WTC11 (cell line): ENCODE measurements at regions not wholly inside any gene's neighbourhood (a gene's known extent, or its start where the extent isn't known, plus 50 kb on each side); places are given as distances from the start of the nearest gene placed in this dataset.
"Not testable (repeated sequence)": the region's sequence is repeated elsewhere in the genome, so short reads cannot be mapped to it uniquely, and the experiment has no call there.

ENCODE experiments used
- ATAC-seq: fragments of 200-7000 bp; cut with Tn5 transposase; 2 replicates; pipeline ENCODE4 v1.10.0; 2021; ENCODE audit warnings: mild to moderate bottlenecking, moderate library complexity
- CTCF ChIA-PET: fragments of 300-600 bp; sonication (Branson Sonifier 250); formaldehyde crosslinking; loops from one replicate; lab custom pipeline; 2021; ENCODE audit warnings: antibody characterized with exemption; lab: Charles Lee
- POLR2A ChIA-PET: fragments of 350-600 bp; sonication (Branson Sonifier 250); formaldehyde crosslinking; loops from one replicate; lab custom pipeline; 2021; ENCODE audit warnings: antibody characterized with exemption; lab: Charles Lee
- DNase-seq: peaks from one replicate; pipeline ENCODE4 v3.0.0; 2021; ENCODE audit warnings: low spot score
- H3K27ac Mint-ChIP-seq: 2 replicates; pipeline ENCODE4 v1.8.0; 2021; ENCODE audit warnings: mixed read lengths
- H3K27me3 Mint-ChIP-seq: 2 replicates; pipeline ENCODE4 v1.8.0; 2021; ENCODE audit warnings: low read depth, mild to moderate bottlenecking, moderate library complexity, mixed read lengths
- H3K36me3 Mint-ChIP-seq: 2 replicates; pipeline ENCODE4 v1.8.0; 2021; ENCODE audit warnings: mixed read lengths
- H3K4me1 Mint-ChIP-seq: 2 replicates; pipeline ENCODE4 v1.8.0; 2022; ENCODE audit warnings: mixed read lengths
- H3K4me3 Mint-ChIP-seq: 2 replicates; pipeline ENCODE4 v1.8.0; 2021; ENCODE audit warnings: mild to moderate bottlenecking, moderate library complexity, mixed read lengths
- H3K9me3 Mint-ChIP-seq: 2 replicates; pipeline ENCODE4 v1.8.0; 2021; ENCODE audit warnings: mixed read lengths
- ELF4 ChIP-seq: sonication (generic); formaldehyde crosslinking; IDR thresholded peaks from 2 replicates; pipeline ENCODE4 v1.8.1; 2022; ENCODE audit warnings: low read depth, mild to moderate bottlenecking, moderate library complexity, missing genetic modification reagents
- FOXP1 ChIP-seq: sonication (generic); formaldehyde crosslinking; IDR thresholded peaks from 2 replicates; pipeline ENCODE4 v1.8.0; 2022; ENCODE audit warnings: missing genetic modification reagents, mild to moderate bottlenecking, moderate library complexity, borderline replicate concordance
- NFATC4 ChIP-seq: fragments of 250-450 bp; sonication (Bioruptor Pico); IDR thresholded peaks from 2 replicates; pipeline ENCODE4 v1.9.0; 2021; ENCODE audit warnings: mild to moderate bottlenecking
- NFE2L1 ChIP-seq: sonication (generic); formaldehyde crosslinking; IDR thresholded peaks from 2 replicates; pipeline ENCODE4 v1.8.1; 2023; ENCODE audit warnings: missing genetic modification reagents
- SMAD4 ChIP-seq: sonication (generic); formaldehyde crosslinking; IDR thresholded peaks from 2 replicates; pipeline ENCODE4 v1.8.0; 2022; ENCODE audit warnings: mild to moderate bottlenecking, missing genetic modification reagents
- TCF7 ChIP-seq: sonication (generic); formaldehyde crosslinking; IDR thresholded peaks from 2 replicates; pipeline ENCODE4 v1.8.0; 2022; ENCODE audit warnings: mild to moderate bottlenecking, low read depth, missing genetic modification reagents, moderate library complexity
- TEAD1 ChIP-seq: sonication (generic); formaldehyde crosslinking; IDR thresholded peaks from 2 replicates; pipeline ENCODE4 v1.8.0; 2022; ENCODE audit warnings: mild to moderate bottlenecking, missing genetic modification reagents
- ZNF138 ChIP-seq: sonication (generic); formaldehyde crosslinking; conservative IDR thresholded peaks from 2 replicates; pipeline ENCODE4 v1.8.1; 2022; ENCODE audit warnings: mild to moderate bottlenecking, moderate library complexity, missing genetic modification reagents
- ZNF263 ChIP-seq: sonication (generic); formaldehyde crosslinking; IDR thresholded peaks from 2 replicates; pipeline ENCODE4 v1.8.1; 2022; ENCODE audit warnings: low read depth, mild to moderate bottlenecking, moderate library complexity, missing genetic modification reagents
- TF ChIP-seq, protein P1 (sequence below): sonication (generic); formaldehyde crosslinking; IDR thresholded peaks from 2 replicates; pipeline ENCODE4 v1.8.0; 2023; ENCODE audit warnings: missing genetic modification reagents, mild to moderate bottlenecking, borderline replicate concordance
- TF ChIP-seq, protein P2 (sequence below): fragments of 250-450 bp; sonication (Bioruptor Pico); IDR thresholded peaks from 2 replicates; pipeline ENCODE4 v2.1.2; 2022; ENCODE audit warnings: mild to moderate bottlenecking, moderate library complexity
- TF ChIP-seq, protein P3 (sequence below): sonication (generic); formaldehyde crosslinking; conservative IDR thresholded peaks from 2 replicates; pipeline ENCODE4 v1.8.1; 2023; ENCODE audit warnings: mild to moderate bottlenecking, low read depth, missing genetic modification reagents, moderate library complexity
- TF ChIP-seq, protein P4 (sequence below): fragments of 250-450 bp; sonication (Bioruptor Pico); conservative IDR thresholded peaks from 2 replicates; pipeline ENCODE4 v1.9.0; 2021; ENCODE audit warnings: mild to moderate bottlenecking

DNA sequence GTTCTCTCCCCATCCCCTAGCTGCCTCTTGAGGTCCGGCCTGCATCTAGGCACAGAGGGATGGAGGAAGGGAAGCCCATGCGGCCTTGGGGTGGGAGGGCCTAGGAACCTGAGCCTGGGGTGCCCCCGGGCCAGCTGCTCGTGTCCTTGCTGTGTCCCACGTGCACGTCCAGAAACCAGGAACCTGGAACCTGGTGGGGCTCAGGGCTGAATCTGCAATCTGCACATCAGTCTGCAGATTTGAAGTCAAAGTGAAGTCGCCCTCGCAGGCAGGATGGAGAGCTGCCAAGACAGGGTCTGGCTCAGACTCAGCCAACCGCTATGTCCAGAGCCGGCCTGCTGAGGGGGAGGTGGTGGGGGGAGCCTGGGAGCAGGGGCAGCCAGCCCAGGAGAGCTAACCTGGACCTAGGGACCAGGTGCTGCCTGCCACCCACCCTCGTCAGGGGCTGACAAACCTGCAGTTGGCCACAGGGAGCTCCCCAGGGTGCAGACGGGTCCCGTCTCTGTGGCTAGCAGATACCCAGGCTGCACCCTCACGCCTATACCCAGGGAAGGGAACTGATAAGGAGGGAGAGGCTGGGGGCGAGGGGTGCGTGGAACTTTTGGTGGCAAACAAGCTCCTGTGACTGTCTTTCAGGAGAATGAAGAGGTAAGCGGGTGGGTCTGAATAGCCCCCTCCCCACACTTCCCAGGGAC lies 103.5 kb upstream of the SIMC1 start (continued):
- TF ChIP-seq, protein P1, sequence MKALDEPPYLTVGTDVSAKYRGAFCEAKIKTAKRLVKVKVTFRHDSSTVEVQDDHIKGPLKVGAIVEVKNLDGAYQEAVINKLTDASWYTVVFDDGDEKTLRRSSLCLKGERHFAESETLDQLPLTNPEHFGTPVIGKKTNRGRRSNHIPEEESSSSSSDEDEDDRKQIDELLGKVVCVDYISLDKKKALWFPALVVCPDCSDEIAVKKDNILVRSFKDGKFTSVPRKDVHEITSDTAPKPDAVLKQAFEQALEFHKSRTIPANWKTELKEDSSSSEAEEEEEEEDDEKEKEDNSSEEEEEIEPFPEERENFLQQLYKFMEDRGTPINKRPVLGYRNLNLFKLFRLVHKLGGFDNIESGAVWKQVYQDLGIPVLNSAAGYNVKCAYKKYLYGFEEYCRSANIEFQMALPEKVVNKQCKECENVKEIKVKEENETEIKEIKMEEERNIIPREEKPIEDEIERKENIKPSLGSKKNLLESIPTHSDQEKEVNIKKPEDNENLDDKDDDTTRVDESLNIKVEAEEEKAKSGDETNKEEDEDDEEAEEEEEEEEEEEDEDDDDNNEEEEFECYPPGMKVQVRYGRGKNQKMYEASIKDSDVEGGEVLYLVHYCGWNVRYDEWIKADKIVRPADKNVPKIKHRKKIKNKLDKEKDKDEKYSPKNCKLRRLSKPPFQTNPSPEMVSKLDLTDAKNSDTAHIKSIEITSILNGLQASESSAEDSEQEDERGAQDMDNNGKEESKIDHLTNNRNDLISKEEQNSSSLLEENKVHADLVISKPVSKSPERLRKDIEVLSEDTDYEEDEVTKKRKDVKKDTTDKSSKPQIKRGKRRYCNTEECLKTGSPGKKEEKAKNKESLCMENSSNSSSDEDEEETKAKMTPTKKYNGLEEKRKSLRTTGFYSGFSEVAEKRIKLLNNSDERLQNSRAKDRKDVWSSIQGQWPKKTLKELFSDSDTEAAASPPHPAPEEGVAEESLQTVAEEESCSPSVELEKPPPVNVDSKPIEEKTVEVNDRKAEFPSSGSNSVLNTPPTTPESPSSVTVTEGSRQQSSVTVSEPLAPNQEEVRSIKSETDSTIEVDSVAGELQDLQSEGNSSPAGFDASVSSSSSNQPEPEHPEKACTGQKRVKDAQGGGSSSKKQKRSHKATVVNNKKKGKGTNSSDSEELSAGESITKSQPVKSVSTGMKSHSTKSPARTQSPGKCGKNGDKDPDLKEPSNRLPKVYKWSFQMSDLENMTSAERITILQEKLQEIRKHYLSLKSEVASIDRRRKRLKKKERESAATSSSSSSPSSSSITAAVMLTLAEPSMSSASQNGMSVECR (CRISPR knock-in tag) = no peak
- TF ChIP-seq ELF4 (CRISPR knock-in tag) (no peak), NFE2L1 (CRISPR knock-in tag) (no peak), FOXP1 (no peak), SMAD4 (CRISPR knock-in tag) (no peak)
- TF ChIP-seq, protein P2, sequence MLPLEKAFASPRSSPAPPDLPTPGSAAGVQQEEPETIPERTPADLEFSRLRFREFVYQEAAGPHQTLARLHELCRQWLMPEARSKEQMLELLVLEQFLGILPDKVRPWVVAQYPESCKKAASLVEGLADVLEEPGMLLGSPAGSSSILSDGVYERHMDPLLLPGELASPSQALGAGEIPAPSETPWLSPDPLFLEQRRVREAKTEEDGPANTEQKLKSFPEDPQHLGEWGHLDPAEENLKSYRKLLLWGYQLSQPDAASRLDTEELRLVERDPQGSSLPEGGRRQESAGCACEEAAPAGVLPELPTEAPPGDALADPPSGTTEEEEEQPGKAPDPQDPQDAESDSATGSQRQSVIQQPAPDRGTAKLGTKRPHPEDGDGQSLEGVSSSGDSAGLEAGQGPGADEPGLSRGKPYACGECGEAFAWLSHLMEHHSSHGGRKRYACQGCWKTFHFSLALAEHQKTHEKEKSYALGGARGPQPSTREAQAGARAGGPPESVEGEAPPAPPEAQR (CRISPR knock-in tag) = no peak
- TF ChIP-seq, all 79 proteins: peak for 0

DNA sequence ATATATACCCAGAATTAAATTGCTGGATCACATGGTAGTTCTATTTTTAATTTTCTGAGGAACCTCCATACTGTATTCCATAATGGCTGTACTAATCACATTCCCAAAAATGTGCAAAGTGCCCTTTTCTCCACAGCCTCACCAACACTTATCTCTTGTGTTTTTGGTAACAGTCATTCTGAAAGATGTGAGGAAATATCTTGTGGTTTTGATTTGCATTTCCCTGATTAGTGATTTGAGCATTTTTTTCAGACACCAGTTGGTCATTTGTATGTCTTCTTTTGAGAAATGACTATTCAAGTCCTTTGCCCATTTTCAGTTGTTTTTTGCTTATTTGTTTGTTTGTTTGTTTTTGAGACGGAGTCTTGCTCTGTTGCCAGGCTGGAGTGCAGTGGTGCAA lies 98.1 kb upstream of the SIMC1 start:
- peaks cover 19% of the 10 kb centered on the region for H3K9me3 Mint-ChIP-seq
- CTCF ChIA-PET, H3K36me3 Mint-ChIP-seq, H3K4me3 Mint-ChIP-seq, POLR2A ChIA-PET, DNase-seq, H3K27ac Mint-ChIP-seq, H3K27me3 Mint-ChIP-seq, ATAC-seq, H3K4me1 Mint-ChIP-seq: not testable (repeated sequence)

DNA sequence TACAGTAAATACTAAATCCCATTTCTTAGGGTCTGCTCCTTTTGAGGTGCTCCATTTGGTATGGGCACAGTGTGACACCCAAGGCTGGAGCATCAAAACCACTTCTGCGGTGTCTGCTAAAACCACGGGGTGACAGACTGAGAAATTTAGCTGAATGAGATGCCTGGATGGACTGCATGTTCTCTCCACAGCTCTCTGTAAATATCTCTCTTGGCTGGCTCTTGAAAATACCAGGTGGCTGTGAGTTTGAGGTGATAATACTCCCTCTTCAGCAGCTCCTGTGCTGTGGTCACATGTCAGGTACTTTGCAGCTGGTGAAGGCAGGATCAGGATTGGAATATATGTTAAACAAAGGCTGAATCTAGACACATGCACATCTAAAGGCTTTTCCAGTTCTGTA lies 93.7 kb upstream of the SIMC1 start:
- POLR2A ChIA-PET = no interaction called here
- H3K36me3 Mint-ChIP-seq = no peaks in the 10 kb centered on the region
- H3K27ac Mint-ChIP-seq = no peak overlapping the region
- no peak for TF ChIP-seq TEAD1 (CRISPR knock-in tag)
- TF ChIP-seq, all 79 proteins: peak for 0
- no peak for DNase-seq
- no peak for ATAC-seq
- H3K27me3 Mint-ChIP-seq = peaks cover 7% of the 10 kb centered on the region
- H3K4me3 Mint-ChIP-seq = no peak overlapping the region
- peaks cover 19% of the 10 kb centered on the region for H3K9me3 Mint-ChIP-seq
- CTCF ChIA-PET = no interaction called here
- no peaks in the 10 kb centered on the region for H3K4me1 Mint-ChIP-seq

DNA sequence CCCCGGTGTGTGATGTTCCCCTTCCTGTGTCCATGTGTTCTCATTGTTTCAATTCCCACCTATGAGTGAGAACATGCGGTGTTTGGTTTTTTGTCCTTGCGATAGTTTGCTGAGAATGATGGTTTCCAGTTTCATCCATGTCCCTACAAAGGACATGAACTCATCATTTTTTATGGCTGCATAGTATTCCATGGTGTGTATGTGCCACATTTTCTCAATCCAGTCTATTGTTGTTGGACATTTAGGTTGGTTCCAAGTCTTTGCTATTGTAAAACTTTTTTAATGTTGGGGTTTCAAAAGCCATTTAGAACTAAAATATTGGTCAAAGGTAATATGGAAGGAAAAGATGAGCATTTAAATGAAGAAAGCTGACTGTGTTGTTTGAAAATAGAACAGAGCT lies 88.3 kb upstream of the SIMC1 start:
- H3K4me1 Mint-ChIP-seq = peaks cover 18% of the 10 kb centered on the region
- H3K27me3 Mint-ChIP-seq, H3K27ac Mint-ChIP-seq, POLR2A ChIA-PET, H3K36me3 Mint-ChIP-seq, ATAC-seq, H3K9me3 Mint-ChIP-seq, H3K4me3 Mint-ChIP-seq, DNase-seq, CTCF ChIA-PET: not testable (repeated sequence)

DNA sequence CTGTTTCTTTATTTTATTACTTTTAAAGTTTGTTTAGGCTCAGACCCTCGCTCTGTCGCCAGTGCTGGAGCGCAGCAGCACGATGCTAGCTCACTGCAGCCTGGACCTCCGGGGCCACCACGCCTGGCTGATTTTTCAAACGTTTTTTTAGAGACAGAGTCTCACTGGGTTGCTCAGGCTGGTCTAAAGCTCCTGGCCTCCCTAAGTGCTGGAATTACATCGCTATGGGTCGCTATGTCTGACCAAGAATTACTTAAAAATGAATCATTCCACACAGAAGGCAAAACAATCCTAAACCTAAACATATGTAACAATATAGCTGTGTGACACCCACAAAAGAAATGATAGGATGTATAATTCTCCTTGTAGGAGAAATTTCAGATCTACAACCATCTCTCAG lies 86.9 kb upstream of the SIMC1 start:
- CTCF ChIA-PET = no interaction called here
- H3K4me1 Mint-ChIP-seq = peaks cover 18% of the 10 kb centered on the region
- peaks cover 5% of the 10 kb centered on the region; the same call in 1 of the 2 replicates for H3K9me3 Mint-ChIP-seq
- no peak overlapping the region for H3K4me3 Mint-ChIP-seq
- no peaks in the 10 kb centered on the region for H3K36me3 Mint-ChIP-seq
- POLR2A ChIA-PET = no interaction called here
- DNase-seq = no peak
- no peak for ATAC-seq
- H3K27ac Mint-ChIP-seq = no peak overlapping the region
- H3K27me3 Mint-ChIP-seq = peaks cover 2% of the 10 kb centered on the region; the same call in 1 of the 2 replicates
- TF ChIP-seq NFATC4 (no peak), TCF7 (CRISPR knock-in tag) (no peak), ZNF138 (no peak), ZNF263 (no peak)
- TF ChIP-seq, protein P3, sequence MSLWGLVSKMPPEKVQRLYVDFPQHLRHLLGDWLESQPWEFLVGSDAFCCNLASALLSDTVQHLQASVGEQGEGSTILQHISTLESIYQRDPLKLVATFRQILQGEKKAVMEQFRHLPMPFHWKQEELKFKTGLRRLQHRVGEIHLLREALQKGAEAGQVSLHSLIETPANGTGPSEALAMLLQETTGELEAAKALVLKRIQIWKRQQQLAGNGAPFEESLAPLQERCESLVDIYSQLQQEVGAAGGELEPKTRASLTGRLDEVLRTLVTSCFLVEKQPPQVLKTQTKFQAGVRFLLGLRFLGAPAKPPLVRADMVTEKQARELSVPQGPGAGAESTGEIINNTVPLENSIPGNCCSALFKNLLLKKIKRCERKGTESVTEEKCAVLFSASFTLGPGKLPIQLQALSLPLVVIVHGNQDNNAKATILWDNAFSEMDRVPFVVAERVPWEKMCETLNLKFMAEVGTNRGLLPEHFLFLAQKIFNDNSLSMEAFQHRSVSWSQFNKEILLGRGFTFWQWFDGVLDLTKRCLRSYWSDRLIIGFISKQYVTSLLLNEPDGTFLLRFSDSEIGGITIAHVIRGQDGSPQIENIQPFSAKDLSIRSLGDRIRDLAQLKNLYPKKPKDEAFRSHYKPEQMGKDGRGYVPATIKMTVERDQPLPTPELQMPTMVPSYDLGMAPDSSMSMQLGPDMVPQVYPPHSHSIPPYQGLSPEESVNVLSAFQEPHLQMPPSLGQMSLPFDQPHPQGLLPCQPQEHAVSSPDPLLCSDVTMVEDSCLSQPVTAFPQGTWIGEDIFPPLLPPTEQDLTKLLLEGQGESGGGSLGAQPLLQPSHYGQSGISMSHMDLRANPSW (CRISPR knock-in tag) = no peak
- TF ChIP-seq, protein P4, sequence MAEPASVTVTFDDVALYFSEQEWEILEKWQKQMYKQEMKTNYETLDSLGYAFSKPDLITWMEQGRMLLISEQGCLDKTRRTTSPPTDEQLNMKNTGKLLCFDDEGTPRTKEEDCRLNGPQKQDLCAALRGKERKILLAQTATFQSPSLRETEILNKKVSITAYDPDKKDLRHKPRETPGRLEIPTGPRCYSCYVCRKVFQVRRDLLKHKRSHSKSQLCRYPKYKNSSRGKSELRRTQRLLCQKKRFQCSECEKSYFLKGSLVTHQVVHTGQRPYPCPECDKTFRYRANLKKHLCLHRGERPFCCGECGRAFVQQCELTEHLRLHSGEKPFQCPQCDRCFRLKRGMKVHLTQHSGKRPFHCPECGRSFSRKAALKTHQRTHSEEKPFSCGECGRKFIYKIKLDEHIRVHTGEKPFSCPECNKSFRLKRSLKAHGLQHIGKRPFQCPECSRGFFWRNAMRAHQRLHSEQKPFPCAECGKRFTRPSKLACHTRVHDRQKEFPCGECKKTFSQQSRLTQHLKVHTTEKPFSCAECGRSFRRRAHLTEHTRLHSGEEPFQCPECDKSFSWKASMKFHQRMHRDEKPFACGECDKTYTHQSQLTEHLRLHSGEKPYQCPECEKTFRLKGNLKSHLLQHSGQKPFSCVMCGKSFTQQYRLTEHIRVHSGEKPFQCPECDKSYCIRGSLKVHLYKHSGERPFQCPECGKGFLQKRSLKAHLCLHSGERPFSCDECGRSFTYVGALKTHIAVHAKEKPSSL (CRISPR knock-in tag) = no peak
